ENCODE measurements at regions not wholly inside any gene's neighbourhood (a gene's known extent, or its start where the extent isn't known, plus 50 kb on each side); places are given as distances from the start of the nearest gene placed in this dataset.
A peak's percentile ranks its signal among the peaks of the same experiment; 100 is the strongest.

DNA sequence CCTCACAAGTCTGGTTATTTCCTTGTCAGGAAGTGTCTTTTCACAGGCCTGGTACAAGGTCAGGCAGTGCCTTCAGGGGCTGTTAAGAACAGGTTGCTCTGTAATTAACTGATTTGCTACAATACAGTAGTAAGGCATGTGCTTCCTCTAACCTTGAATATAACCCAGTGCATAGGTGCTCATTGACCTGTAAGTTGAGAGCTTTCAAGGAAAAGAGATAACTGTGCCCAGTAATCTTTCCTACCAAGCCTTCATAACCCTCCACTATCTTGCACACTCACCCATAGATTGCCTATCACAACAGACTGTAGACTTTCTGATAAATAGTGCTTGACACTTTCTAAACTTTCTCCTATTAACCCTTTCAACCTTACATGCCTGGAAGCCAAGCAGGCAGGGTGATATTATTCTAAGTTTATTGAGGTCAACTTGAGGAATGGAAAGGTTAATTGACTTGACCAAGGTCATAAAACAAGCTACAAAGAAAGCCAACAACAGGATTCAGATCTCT is 148.1 kb downstream of the PPARGC1A start:
- DNase-seq = no peak

- peak; percentile 20 for DNase-seq
These were observed 152.3 kb downstream of the PPARGC1A start for GRCh38 chr4:23737571-23737970.

GRCh38 chr4:23736466-23736865 is 153.4 kb downstream of the PPARGC1A start:
- DNase-seq = no peak

- DNase-seq = no peak
These were observed 155.8 kb downstream of the PPARGC1A start for GRCh38 chr4:23734000-23734399.

GRCh38 chr4:23733476-23733875 is 156.4 kb downstream of the PPARGC1A start:
- no peak for DNase-seq

DNA sequence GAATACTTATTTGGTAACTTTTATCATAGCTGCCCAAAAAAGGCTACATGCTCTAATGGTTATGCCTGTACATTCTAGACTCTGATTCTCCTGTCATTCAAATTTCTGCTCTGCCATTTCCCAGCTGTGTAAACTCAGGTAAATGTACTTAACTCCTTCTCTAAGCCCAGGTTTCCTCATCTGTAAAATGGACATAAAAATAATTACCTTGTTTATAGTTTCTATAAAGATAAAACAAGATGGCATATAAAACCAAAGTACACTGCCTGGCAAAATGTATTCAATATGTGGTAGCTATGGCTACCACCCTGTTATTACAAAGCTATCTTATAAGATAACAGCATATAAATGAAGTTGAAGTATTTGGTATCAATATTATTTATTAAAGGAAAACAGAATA is 158.8 kb downstream of the PPARGC1A start:
- no peak for DNase-seq

DNA sequence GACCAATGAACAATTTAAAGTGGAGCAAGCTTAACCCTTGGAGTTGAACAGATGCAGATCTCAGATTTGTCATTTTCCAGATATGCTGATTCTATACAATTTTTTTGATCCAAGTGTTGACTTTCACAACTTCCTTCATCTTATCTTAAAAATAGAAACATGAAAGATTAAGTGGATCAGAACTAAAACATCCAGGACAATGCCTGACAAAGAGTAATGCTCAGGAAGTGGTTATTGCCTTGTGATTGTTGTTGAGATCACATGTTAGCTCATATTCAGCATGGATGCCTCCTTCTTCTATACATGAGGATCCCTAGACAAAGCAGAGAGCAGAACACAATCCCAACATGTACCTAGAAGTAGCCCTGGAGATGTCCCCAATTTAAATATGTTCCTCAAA is 160.9 kb downstream of the PPARGC1A start:
- no peak for DNase-seq

- DNase-seq = peak; percentile 97
These were observed 161.5 kb downstream of the PPARGC1A start for GRCh38 chr4:23728393-23728792.

GRCh38 chr4:23720556-23720955 is 169.3 kb downstream of the PPARGC1A start:
- no peak for DNase-seq

GRCh38 chr4:23718435-23718834 is 171.4 kb downstream of the PPARGC1A start:
- no peak for DNase-seq

DNA sequence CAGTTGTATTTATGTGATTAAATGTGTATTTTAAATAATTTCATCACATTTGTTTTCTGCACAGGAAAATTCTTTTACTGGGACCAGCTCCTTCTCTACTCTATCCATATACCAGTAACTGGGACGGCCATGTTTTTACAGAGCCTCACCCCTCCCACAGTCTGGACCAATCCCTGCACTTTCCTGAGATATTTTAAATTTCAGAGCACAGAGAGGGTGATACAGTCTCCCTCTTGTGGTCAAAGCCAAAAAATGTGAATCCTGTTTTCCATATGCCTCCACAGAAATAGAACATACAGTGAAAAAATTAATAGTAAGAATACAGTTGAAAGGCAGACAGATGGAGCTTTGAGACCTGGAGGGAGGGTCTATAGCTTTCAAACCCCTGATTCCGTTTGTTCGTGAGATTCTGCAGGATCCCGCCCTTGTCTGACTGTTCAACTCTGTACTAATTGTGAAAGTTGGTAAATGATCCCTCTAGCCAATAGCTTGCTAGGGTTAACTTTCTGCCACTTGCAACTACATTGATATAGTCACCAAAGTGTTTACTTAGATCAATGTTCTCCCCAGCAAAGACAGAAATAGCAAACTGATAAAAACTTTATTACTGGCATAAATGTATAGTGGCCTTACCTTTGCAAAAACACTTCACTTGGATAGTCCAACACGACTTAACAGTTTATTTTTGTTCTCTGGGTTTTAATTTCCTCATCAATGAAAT is 172.2 kb downstream of the PPARGC1A start:
- peak; percentile 45 for DNase-seq

- no peak for DNase-seq
These were observed 179.5 kb downstream of the PPARGC1A start for GRCh38 chr4:23710298-23710697.

- no peak for DNase-seq
These were observed 182.2 kb downstream of the PPARGC1A start for GRCh38 chr4:23707652-23708026.

GRCh38 chr4:23706972-23707651 is 182.7 kb downstream of the PPARGC1A start:
- no peak for DNase-seq

GRCh38 chr4:23700197-23700596 is 189.7 kb downstream of the PPARGC1A start:
- DNase-seq = no peak

- no peak for DNase-seq
These were observed 192.1 kb downstream of the PPARGC1A start for GRCh38 chr4:23697722-23698121.

- no peak for DNase-seq
These were observed 192.8 kb downstream of the PPARGC1A start for GRCh38 chr4:23697001-23697528.

DNA sequence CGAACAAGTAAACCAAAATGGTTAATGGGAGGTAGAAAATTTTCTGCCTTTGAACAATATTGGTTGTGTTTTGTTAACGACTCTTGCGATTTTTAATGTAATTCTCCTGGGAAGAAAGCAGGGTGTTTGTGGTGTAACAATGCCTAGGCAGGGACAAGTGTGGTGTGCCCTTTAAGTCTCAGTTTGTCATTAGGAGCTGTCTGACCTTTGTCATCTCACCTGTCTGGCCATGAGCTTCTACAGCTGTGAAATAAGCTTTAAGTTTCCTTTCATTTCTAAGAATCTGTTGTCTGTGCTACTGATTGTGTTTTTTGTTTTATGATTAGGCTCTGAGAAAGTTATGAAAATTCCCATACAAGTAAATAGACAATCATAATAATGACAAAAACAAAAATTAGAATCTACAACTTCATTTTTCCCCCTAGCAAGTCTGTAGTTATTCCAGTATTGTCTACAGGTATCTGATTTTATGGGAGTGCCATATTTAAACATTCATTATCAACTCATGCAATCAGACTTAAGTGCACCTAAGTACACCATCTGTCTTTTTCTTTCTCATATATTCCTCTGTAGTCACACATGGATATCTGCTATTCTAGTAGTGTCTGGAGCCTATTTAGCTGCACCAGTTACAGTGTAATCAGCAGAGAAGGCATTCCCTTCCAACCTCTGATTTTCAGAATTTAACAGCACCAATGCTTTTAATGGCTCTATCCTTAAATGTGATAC is 203.5 kb downstream of the PPARGC1A start:
- DNase-seq = no peak

- no peak for DNase-seq
These were observed 204.4 kb downstream of the PPARGC1A start for GRCh38 chr4:23685471-23685870.

GRCh38 chr4:23680671-23681518 is 209.0 kb downstream of the PPARGC1A start:
- DNase-seq = peak; percentile 67

DNA sequence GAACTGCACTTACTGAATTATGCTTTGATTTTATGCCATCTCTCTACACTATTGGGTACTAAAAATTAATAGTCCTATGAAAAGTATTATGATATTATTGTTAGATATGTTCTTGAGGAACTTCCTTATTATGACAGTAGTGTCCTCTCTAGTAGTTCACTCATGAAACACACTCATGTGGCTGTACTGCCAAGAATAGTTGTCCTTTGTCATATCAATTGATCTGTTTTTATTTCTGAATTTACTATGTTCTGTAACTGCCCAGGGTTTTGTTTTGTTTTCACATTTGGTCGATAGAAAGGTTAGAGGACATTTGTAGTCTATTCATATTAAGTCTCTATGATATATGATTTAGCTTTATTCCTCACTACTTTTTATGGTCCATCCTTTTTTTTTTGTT is 215.2 kb downstream of the PPARGC1A start:
- DNase-seq = no peak

GRCh38 chr4:23667659-23668058 is 222.2 kb downstream of the PPARGC1A start:
- DNase-seq = no peak

All from fibroblast of skin of back (primary cell).